ENCODE measurements at regions not wholly inside any gene's neighbourhood (a gene's known extent, or its start where the extent isn't known, plus 50 kb on each side); places are given as distances from the start of the nearest gene placed in this dataset.

DNA sequence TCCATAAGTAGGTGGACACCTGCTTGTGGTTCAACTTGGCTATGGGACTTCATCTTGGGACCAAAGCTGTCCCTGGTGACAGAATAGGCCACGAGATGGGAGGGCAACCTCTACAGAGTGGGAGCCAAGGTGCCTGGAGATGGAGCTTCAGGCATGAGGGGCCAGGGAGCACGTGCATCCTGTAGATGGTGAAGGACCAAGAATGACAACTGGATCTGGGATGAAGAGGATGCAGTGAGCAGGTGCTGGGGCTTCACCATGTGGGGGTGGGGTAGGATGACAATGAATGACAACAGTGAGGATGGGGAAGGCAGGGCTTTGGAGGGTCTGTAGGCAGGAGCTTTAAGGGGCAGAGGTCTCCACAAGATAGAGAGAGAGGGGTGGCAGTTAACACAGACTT, 372.0 kb upstream of the B3GAT1 start:
- H3K27me3 ChIP-seq: no peaks in the 10 kb centered on the region
- H3K4me1 ChIP-seq: peaks cover 0 to 26% (median 19%) of the 10 kb centered on the region in 4 donors
- intact Hi-C loops (cut with DNase I): no loop called here
- TF ChIP-seq EP300 (IDR thresholded peaks at IDR 0.05) (no peak), POLR2A (IDR thresholded peaks at IDR 0.05; ENCODE audit: low read depth) (no peak), POLR2AphosphoS5 (IDR thresholded peaks at IDR 0.05) (no peak), CTCF (IDR thresholded peaks at IDR 0.05) (no peak)
- H3K4me3 ChIP-seq: no peak overlapping the region
- peak; percentile 90 for DNase-seq (ENCODE audit: extremely low spot score)
- no peaks in the 10 kb centered on the region for H3K36me3 ChIP-seq
- WGBS: 59% methylated on average over 2 of the region's 2 CpGs
- H3K27ac ChIP-seq (replicated peaks in 1 of 4): no peak overlapping the region
- H3K9me3 ChIP-seq: no peaks in the 10 kb centered on the region

- Histone ChIP-seq H3K27ac (replicated peaks in 1 of 4) (peak overlapping the region in 1 of 4 donors; percentile 4), H3K27me3 (no peaks in the 10 kb centered on the region), H3K4me3 (no peak overlapping the region), H3K4me1 (peaks cover 0 to 26% (median 19%) of the 10 kb centered on the region in 4 donors), H3K36me3 (no peaks in the 10 kb centered on the region), H3K9me3 (no peaks in the 10 kb centered on the region)
- DNase-seq (ENCODE audit: extremely low spot score): no peak
- TF ChIP-seq EP300 (IDR thresholded peaks at IDR 0.05) (no peak), POLR2A (IDR thresholded peaks at IDR 0.05; ENCODE audit: low read depth) (no peak)
- WGBS: 45% methylated on average over 4 of the region's 4 CpGs
- intact Hi-C loops (cut with DNase I): no loop called here
Observed at GRCh38 chr11:134783234-134783633, 371.2 kb upstream of the B3GAT1 start.

DNA sequence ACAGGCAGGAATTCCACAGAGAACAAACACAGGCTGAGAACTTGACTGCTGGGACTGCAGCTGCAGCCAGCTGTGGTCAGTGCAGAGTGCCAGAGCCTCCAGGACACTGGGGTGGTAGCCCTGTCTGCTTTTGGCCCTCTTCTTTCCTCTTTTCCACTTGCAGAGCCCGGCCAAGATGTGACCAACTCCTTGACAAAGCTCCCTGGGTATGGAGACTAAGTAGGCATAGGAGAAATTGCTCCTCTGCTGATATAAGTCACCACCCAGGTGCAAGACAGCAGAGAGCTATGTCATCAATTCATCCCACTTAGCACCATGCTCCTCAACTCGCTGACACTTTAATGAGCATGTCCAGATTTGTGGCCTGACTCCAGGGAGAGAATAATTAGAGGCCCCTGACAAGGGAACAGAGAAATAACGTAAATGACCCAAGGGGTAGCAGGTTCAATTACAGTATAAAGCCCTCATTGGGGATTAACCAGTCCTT, 369.4 kb upstream of the B3GAT1 start:
- H3K36me3 ChIP-seq: no peaks in the 10 kb centered on the region
- intact Hi-C loops (cut with DNase I): no loop called here
- no peaks in the 10 kb centered on the region for H3K9me3 ChIP-seq
- WGBS: 61% methylated on average over 3 of the region's 3 CpGs
- no peak overlapping the region for H3K4me3 ChIP-seq
- TF ChIP-seq POLR2AphosphoS5 (IDR thresholded peaks at IDR 0.05): no peak
- TF ChIP-seq CTCF (IDR thresholded peaks at IDR 0.05): no peak
- no peak for TF ChIP-seq EP300 (IDR thresholded peaks at IDR 0.05)
- no peak for TF ChIP-seq POLR2A (IDR thresholded peaks at IDR 0.05; ENCODE audit: low read depth)
- H3K4me1 ChIP-seq: peaks cover 0 to 26% (median 19%) of the 10 kb centered on the region in 4 donors
- DNase-seq (ENCODE audit: extremely low spot score): peak; percentile 57
- H3K27ac ChIP-seq (replicated peaks in 1 of 4): no peak overlapping the region
- H3K27me3 ChIP-seq: no peaks in the 10 kb centered on the region

DNA sequence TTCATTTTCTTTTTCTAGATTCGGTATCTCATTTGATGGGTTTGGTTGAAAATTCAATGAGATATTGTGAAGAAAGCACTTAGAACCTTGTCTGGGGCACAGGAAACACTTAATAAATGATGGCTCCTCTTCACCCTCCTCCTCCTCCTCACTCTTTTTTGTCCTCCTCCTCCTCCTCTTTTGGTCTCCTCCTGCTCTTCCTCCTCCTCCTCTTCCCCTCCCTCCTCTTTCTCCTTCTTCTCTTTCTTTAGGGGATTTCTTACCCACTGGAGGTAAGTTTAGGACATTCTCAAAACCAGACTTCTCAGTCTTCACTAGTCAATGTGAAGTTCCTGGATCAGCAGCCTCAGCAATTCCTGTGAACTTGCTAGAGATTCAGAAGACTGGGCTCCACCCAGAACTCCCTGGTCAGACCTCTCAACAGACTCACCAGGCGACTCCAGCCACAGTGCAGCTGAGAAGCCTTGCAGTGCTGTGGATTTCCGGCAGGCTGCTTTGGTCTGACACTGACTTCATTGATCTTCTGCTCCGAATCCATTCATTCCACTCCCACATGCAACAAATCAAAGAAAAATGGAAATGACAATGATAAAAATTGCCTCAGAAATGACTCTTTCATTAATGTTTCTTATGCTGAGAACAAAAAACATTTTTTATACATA, 368.6 kb upstream of the B3GAT1 start:
- Histone ChIP-seq H3K4me1 (peaks cover 0 to 26% (median 19%) of the 10 kb centered on the region in 4 donors), H3K36me3 (no peaks in the 10 kb centered on the region), H3K27ac (replicated peaks in 1 of 4) (no peak overlapping the region), H3K4me3 (no peak overlapping the region), H3K9me3 (no peaks in the 10 kb centered on the region), H3K27me3 (no peaks in the 10 kb centered on the region)
- 62% methylated on average over 4 of the region's 4 CpGs for WGBS
- TF ChIP-seq CTCF (IDR thresholded peaks at IDR 0.05) (peak in 1 of 3 experiments; percentile 2), POLR2AphosphoS5 (IDR thresholded peaks at IDR 0.05) (no peak)
- intact Hi-C loops (cut with DNase I): no loop called here
- DNase-seq (ENCODE audit: extremely low spot score): no peak

DNA sequence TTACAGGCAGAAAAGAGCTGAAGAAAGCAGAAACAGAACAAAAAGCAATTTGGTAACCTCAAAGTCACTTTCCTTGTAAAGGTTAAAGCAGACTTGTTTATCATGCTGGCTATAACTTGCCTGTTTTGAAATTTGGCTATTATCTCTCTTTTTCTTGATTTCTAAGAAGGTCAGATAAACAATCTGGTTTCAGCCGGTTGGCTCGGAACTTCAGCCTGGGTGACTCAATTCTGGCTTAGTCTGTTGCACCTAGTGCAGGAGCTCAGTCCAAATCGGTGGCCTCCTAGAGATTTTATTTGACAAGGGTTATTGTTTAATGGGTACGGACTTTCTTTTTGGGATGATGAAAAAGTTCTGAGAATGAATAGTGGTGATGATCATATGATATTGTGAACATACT, 367.1 kb upstream of the B3GAT1 start:
- 83% methylated on average over 4 of the region's 4 CpGs for WGBS
- no peak overlapping the region for H3K27ac ChIP-seq (replicated peaks in 1 of 4)
- H3K4me1 ChIP-seq: peaks cover 0 to 23% (median 17%) of the 10 kb centered on the region in 4 donors
- no peak for DNase-seq (ENCODE audit: extremely low spot score)
- no peak for TF ChIP-seq POLR2A (IDR thresholded peaks at IDR 0.05; ENCODE audit: low read depth)
- no peak for TF ChIP-seq EP300 (IDR thresholded peaks at IDR 0.05)
- TF ChIP-seq CTCF (IDR thresholded peaks at IDR 0.05): no peak
- no peak for TF ChIP-seq POLR2AphosphoS5 (IDR thresholded peaks at IDR 0.05)
- no peaks in the 10 kb centered on the region for H3K36me3 ChIP-seq
- intact Hi-C loops (cut with DNase I): no loop called here
- H3K4me3 ChIP-seq: no peak overlapping the region
- H3K27me3 ChIP-seq: no peaks in the 10 kb centered on the region
- no peaks in the 10 kb centered on the region for H3K9me3 ChIP-seq

All from esophagus muscularis mucosa (tissue), 4 donors.